ENCODE measurements at regions not wholly inside any gene's neighbourhood (a gene's known extent, or its start where the extent isn't known, plus 50 kb on each side); places are given as distances from the start of the nearest gene placed in this dataset.
"Not testable (repeated sequence)": the region's sequence is repeated elsewhere in the genome, so short reads cannot be mapped to it uniquely, and the experiment has no call there.

DNA sequence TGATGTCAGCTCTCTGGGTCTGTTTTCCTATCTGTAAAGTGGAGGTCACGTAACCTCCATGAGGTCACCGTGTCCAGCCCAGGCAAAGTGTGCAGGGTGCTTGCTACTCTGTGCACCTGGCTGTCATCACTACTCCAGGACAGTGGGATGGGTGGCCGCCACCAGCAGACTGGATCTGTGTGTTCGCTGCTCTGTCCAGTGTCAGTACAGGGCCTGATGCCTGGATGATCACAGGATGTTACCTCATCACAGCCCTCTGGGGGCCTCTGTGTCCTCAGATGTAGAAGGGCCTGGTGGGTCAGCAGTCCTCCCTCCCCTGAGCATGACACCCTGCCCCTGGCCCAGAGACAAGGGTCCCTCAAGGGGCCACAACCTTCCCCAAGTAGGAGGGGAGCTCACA is 80.0 kb downstream of the KCNJ18 start:
- Histone ChIP-seq H3K9me3 (no peaks in the 10 kb centered on the region), H3K4me3 (ENCODE audit: low read depth in 1 of 2, low read length in 1 of 2) (no peak overlapping the region), H3K27ac (no peak overlapping the region), H3K4me1 (ENCODE audit: control insufficient read depth in 1 of 2, insufficient read depth in 1 of 2, low read depth in 1 of 2, low read length in 1 of 2) (no peaks in the 10 kb centered on the region), H3K36me3 (no peaks in the 10 kb centered on the region), H3K27me3 (no peaks in the 10 kb centered on the region)
- TF ChIP-seq CTCF (IDR thresholded peaks at IDR 0.05): no peak

DNA sequence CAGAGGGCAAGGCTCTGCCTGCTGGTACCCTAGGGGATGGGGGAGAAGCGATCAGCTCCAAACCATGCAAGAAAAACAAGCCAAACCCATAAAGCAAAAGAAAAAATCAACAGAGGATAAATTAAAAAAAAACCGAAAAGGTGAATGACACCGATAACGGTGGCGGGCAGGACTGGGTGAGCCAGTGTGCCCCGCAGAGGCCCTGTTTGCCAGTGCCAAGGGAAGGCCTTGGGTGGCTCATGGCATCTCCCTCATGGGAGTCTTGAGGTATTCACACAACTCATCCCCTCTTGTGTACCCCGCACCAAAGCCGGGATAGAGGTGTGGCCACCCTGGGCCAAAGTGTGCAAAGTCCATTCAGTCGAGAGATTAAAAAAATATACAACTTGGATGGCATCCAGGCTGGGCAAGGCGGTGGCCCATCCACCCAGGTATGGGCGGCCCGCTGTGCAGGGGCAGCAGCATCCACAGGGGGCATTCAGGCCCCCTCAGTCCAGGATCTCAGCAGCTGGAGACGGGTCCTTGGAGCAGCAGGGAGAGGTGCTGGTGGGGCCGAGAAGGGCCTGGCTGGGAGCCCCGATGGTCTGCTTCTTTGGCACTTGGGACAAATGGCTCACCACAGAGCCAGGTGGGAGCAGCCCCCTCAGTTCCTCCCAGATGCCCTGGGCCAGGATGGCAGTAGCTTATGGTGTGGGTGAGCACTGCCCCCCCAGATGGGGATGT is 80.8 kb downstream of the KCNJ18 start:
- H3K36me3 ChIP-seq; H3K4me3 ChIP-seq (ENCODE audit: low read depth in 1 of 2, low read length in 1 of 2); H3K27ac ChIP-seq; H3K4me1 ChIP-seq (ENCODE audit: control insufficient read depth in 1 of 2, insufficient read depth in 1 of 2, low read depth in 1 of 2, low read length in 1 of 2); H3K27me3 ChIP-seq; H3K9me3 ChIP-seq: not testable (repeated sequence)

DNA sequence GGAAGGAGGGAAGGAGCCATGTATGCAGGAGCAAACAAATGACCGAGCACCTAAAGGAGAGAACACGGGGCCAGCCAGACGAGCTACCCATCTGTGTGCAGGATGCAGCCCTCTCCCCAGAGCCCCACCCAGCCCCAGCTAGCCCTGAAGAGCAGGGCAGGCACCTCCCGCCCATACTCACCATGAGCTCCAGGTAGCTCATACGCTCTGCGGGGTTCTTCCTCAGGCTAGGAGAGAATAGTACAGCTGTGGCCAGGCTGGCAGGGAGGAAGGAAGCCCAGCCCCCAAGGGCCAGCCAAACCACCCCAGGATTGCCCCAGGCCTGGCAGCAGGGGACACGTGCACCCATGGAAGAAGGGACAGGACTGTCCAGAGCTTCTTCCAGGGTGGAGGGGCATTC is 81.9 kb downstream of the KCNJ18 start:
- H3K27me3 ChIP-seq: no peaks in the 10 kb centered on the region
- H3K4me1 ChIP-seq (ENCODE audit: control insufficient read depth in 1 of 2, insufficient read depth in 1 of 2, low read depth in 1 of 2, low read length in 1 of 2): no peaks in the 10 kb centered on the region
- H3K9me3 ChIP-seq: no peaks in the 10 kb centered on the region
- TF ChIP-seq CTCF (IDR thresholded peaks at IDR 0.05): no peak
- no peaks in the 10 kb centered on the region for H3K36me3 ChIP-seq
- H3K27ac ChIP-seq: no peak overlapping the region
- H3K4me3 ChIP-seq (ENCODE audit: low read depth in 1 of 2, low read length in 1 of 2): no peak overlapping the region

- not testable (repeated sequence) for H3K4me3 ChIP-seq (ENCODE audit: low read depth in 1 of 2, low read length in 1 of 2); H3K36me3 ChIP-seq; H3K27ac ChIP-seq; H3K4me1 ChIP-seq (ENCODE audit: control insufficient read depth in 1 of 2, insufficient read depth in 1 of 2, low read depth in 1 of 2, low read length in 1 of 2); H3K9me3 ChIP-seq; H3K27me3 ChIP-seq
Measured at GRCh38 chr17:21775566-21775965, 83.2 kb downstream of the KCNJ18 start.

GRCh38 chr17:21776921-21777320 is 84.6 kb downstream of the KCNJ18 start:
- not testable (repeated sequence) for H3K36me3 ChIP-seq, H3K9me3 ChIP-seq, H3K27me3 ChIP-seq

DNA sequence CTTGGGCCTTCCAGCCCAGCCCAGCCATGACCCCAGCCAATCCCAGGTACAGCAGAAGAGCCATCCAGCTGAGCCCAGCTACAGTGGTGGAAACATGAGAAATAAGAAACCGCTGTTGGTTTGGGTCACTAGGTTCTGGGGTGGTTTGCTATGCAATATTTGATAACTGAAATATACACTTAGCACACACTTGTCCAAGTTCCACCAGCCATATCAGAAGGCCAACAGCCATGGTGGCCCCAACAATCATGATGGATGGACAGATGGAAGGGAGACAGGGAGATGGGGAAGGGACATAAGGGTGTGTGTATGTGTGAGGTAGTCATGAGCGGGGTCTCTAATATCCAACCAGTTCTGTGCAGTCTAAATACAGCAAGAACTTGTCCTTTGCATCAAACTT is 86.5 kb downstream of the KCNJ18 start:
- not testable (repeated sequence) for H3K9me3 ChIP-seq; H3K27ac ChIP-seq; H3K27me3 ChIP-seq; H3K4me1 ChIP-seq (ENCODE audit: control insufficient read depth in 1 of 2, insufficient read depth in 1 of 2, low read depth in 1 of 2, low read length in 1 of 2); H3K36me3 ChIP-seq; H3K4me3 ChIP-seq (ENCODE audit: low read depth in 1 of 2, low read length in 1 of 2)

More at GRCh38 chr17:21776921-21777320, 84.6 kb downstream of the KCNJ18 start:
- not testable (repeated sequence) for H3K4me3 ChIP-seq (ENCODE audit: low read depth in 1 of 2, low read length in 1 of 2); H3K4me1 ChIP-seq (ENCODE audit: control insufficient read depth in 1 of 2, insufficient read depth in 1 of 2, low read depth in 1 of 2, low read length in 1 of 2); H3K27ac ChIP-seq

- not testable (repeated sequence) for H3K27ac ChIP-seq; H3K4me1 ChIP-seq (ENCODE audit: control insufficient read depth in 1 of 2, insufficient read depth in 1 of 2, low read depth in 1 of 2, low read length in 1 of 2); H3K4me3 ChIP-seq (ENCODE audit: low read depth in 1 of 2, low read length in 1 of 2); H3K27me3 ChIP-seq; H3K9me3 ChIP-seq; H3K36me3 ChIP-seq
Measured at GRCh38 chr17:21780293-21780888, 88.1 kb downstream of the KCNJ18 start.

DNA sequence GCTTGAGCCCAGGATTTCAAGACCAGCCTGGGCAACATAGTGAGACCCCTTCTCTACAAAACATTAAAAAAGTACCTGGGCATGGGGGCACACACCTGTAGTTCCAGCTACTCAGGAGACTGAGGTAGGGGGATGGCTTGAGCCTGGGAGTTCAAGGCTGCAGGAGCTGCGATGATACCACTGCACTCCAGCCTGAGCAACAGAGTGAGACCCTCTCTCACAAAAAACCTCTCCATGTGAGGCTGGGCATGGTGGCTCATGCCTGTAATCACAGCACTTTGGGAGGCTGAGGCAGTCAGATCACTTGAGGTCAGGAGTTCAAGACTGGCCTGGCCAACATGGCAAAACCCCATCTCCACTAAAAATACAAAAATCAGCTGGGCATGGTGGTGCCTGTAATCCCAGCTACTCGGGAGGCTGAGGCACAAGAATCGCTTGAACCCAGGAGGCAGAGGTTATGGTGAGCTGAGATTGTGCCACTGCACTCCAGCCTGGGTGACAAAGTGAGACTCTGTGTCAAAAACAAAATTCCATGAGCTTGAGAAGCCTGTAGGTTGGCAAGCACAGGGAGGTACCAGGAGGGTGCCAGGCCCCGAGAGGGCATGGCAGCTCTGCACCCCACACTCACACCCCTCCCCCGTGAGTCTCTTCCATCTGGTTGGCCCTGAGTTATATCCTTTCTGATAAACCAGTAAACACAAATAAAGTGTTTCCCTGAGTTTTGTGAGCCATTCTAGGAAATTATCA is 88.8 kb downstream of the KCNJ18 start:
- H3K27me3 ChIP-seq; H3K4me3 ChIP-seq (ENCODE audit: low read depth in 1 of 2, low read length in 1 of 2); H3K4me1 ChIP-seq (ENCODE audit: control insufficient read depth in 1 of 2, insufficient read depth in 1 of 2, low read depth in 1 of 2, low read length in 1 of 2); H3K9me3 ChIP-seq; H3K36me3 ChIP-seq; H3K27ac ChIP-seq: not testable (repeated sequence)

DNA sequence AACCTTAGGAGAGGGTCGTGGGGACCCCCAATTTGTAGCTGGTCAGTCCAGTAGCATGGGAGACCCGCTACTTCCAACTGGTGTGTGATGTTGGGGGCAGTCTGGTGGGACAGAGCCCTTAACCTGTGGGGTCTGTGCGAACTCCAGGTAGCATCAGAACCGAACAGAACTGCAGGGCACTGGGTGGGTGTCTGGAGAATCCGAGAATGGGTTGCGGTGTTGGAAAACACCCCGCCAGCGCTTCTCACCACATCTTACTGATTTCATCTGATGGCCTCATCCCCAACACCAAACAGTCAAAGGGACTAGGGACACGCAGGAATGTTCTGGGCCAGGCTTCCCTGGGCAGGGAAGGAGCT is 89.3 kb downstream of the KCNJ18 start:
- not testable (repeated sequence) for H3K4me1 ChIP-seq (ENCODE audit: control insufficient read depth in 1 of 2, insufficient read depth in 1 of 2, low read depth in 1 of 2, low read length in 1 of 2); H3K27ac ChIP-seq; H3K4me3 ChIP-seq (ENCODE audit: low read depth in 1 of 2, low read length in 1 of 2); H3K9me3 ChIP-seq; H3K36me3 ChIP-seq; H3K27me3 ChIP-seq

- H3K4me1 ChIP-seq (ENCODE audit: control insufficient read depth in 1 of 2, insufficient read depth in 1 of 2, low read depth in 1 of 2, low read length in 1 of 2); H3K36me3 ChIP-seq; H3K27me3 ChIP-seq; H3K9me3 ChIP-seq; H3K27ac ChIP-seq; H3K4me3 ChIP-seq (ENCODE audit: low read depth in 1 of 2, low read length in 1 of 2): not testable (repeated sequence)
Measured at GRCh38 chr17:21782107-21782506, 89.8 kb downstream of the KCNJ18 start.

- H3K9me3 ChIP-seq, H3K27me3 ChIP-seq: not testable (repeated sequence)
Measured at GRCh38 chr17:21782604-21783003, 90.3 kb downstream of the KCNJ18 start.

DNA sequence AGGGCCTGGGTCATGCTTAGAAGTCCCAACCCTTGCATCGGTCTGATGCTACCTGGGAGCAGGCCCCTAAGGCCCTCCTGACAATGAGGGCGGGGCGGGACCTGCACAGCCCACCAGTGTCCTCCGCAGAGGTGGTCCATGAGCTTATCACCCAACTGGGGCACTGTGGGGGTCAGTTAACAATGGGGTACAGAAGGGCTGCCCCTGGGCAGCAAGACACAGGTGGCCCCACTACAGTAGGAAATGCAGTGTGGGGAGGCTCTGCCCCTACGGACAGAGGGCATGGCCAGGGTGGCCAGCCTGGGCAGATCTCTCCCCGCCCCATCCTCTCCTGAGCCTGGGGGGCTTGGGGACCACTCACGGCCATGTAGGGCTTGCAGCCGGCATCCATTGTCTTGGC is 90.7 kb downstream of the KCNJ18 start:
- H3K27me3 ChIP-seq, H3K36me3 ChIP-seq: not testable (repeated sequence)

More at GRCh38 chr17:21782604-21783003, 90.3 kb downstream of the KCNJ18 start:
- not testable (repeated sequence) for H3K4me3 ChIP-seq (ENCODE audit: low read depth in 1 of 2, low read length in 1 of 2); H3K4me1 ChIP-seq (ENCODE audit: control insufficient read depth in 1 of 2, insufficient read depth in 1 of 2, low read depth in 1 of 2, low read length in 1 of 2); H3K36me3 ChIP-seq; H3K27ac ChIP-seq

More for the DNA sequence above, 90.7 kb downstream of the KCNJ18 start:
- H3K9me3 ChIP-seq; H3K4me3 ChIP-seq (ENCODE audit: low read depth in 1 of 2, low read length in 1 of 2); H3K27ac ChIP-seq; H3K4me1 ChIP-seq (ENCODE audit: control insufficient read depth in 1 of 2, insufficient read depth in 1 of 2, low read depth in 1 of 2, low read length in 1 of 2): not testable (repeated sequence)

Data from neutrophil (primary cell).